ENCODE measurements at regions not wholly inside any gene's neighbourhood (a gene's known extent, or its start where the extent isn't known, plus 50 kb on each side); places are given as distances from the start of the nearest gene placed in this dataset.

- TF ChIP-seq SP1 (IDR thresholded peaks at IDR 0.05) (no peak), ELF4 (IDR thresholded peaks at IDR 0.05) (no peak), ARNT (IDR thresholded peaks at IDR 0.05) (no peak), FOXK2 (IDR thresholded peaks at IDR 0.05) (no peak)
Measured at GRCh38 chr18:37871561-37871960, 306.0 kb upstream of the CELF4 start.

All from HEK293T (cell line).